ENCODE measurements at regions not wholly inside any gene's neighbourhood (a gene's known extent, or its start where the extent isn't known, plus 50 kb on each side); places are given as distances from the start of the nearest gene placed in this dataset.
"Not testable (repeated sequence)": the region's sequence is repeated elsewhere in the genome, so short reads cannot be mapped to it uniquely, and the experiment has no call there.

- no peak for DNase-seq (ENCODE audit: low read depth)
Observed at GRCh38 chr5:120088412-120088811, 375.7 kb upstream of the PRR16 start.

- DNase-seq (ENCODE audit: low read depth): no peak
Observed at GRCh38 chr5:120088836-120089235, 375.3 kb upstream of the PRR16 start.

GRCh38 chr5:120091376-120091948 lies 372.6 kb upstream of the PRR16 start:
- DNase-seq (ENCODE audit: low read depth): no peak

GRCh38 chr5:120092649-120093048 lies 371.5 kb upstream of the PRR16 start:
- DNase-seq (ENCODE audit: low read depth): no peak

GRCh38 chr5:120093178-120093577 lies 370.9 kb upstream of the PRR16 start:
- DNase-seq (ENCODE audit: low read depth): peak; percentile 20

GRCh38 chr5:120096413-120096812 lies 367.7 kb upstream of the PRR16 start:
- DNase-seq (ENCODE audit: low read depth): peak; percentile 82

GRCh38 chr5:120098426-120098825 lies 365.7 kb upstream of the PRR16 start:
- DNase-seq (ENCODE audit: low read depth): no peak

- no peak for DNase-seq (ENCODE audit: low read depth)
Observed at GRCh38 chr5:120098902-120099535, 365.1 kb upstream of the PRR16 start.

- DNase-seq (ENCODE audit: low read depth): no peak
Observed at GRCh38 chr5:120101771-120102170, 362.3 kb upstream of the PRR16 start.

GRCh38 chr5:120103495-120103894 lies 360.6 kb upstream of the PRR16 start:
- DNase-seq (ENCODE audit: low read depth): no peak

GRCh38 chr5:120106912-120107525 lies 357.1 kb upstream of the PRR16 start:
- no peak for DNase-seq (ENCODE audit: low read depth)

- peak; percentile 47 for DNase-seq (ENCODE audit: low read depth)
Observed at GRCh38 chr5:120108586-120109248, 355.4 kb upstream of the PRR16 start.

GRCh38 chr5:120122703-120123102 lies 341.4 kb upstream of the PRR16 start:
- peak; percentile 15 for DNase-seq (ENCODE audit: low read depth)

GRCh38 chr5:120124031-120124430 lies 340.1 kb upstream of the PRR16 start:
- DNase-seq (ENCODE audit: low read depth): no peak

GRCh38 chr5:120124961-120125360 lies 339.1 kb upstream of the PRR16 start:
- DNase-seq (ENCODE audit: low read depth): no peak

GRCh38 chr5:120132347-120132746 lies 331.8 kb upstream of the PRR16 start:
- not testable (repeated sequence) for DNase-seq (ENCODE audit: low read depth)

GRCh38 chr5:120134944-120135343 lies 329.2 kb upstream of the PRR16 start:
- no peak for DNase-seq (ENCODE audit: low read depth)

- DNase-seq (ENCODE audit: low read depth): no peak
Observed at GRCh38 chr5:120137582-120137981, 326.5 kb upstream of the PRR16 start.

GRCh38 chr5:120139039-120139438 lies 325.1 kb upstream of the PRR16 start:
- peak; percentile 95 for DNase-seq (ENCODE audit: low read depth)

GRCh38 chr5:120140501-120140900 lies 323.6 kb upstream of the PRR16 start:
- no peak for DNase-seq (ENCODE audit: low read depth)

GRCh38 chr5:120141076-120141475 lies 323.0 kb upstream of the PRR16 start:
- no peak for DNase-seq (ENCODE audit: low read depth)

- DNase-seq (ENCODE audit: low read depth): peak; percentile 46
Observed at GRCh38 chr5:120146787-120147186, 317.3 kb upstream of the PRR16 start.

GRCh38 chr5:120147911-120148310 lies 316.2 kb upstream of the PRR16 start:
- not testable (repeated sequence) for DNase-seq (ENCODE audit: low read depth)

Measured in ELR (cell line).